Panc1 (cell line): ENCODE measurements at regions not wholly inside any gene's neighbourhood (a gene's known extent, or its start where the extent isn't known, plus 50 kb on each side); places are given as distances from the start of the nearest gene placed in this dataset.

Experiments
- ATAC-seq: fragments of 200-7000 bp; cut with Tn5 transposase; 2 replicates; pipeline ENCODE4 v1.9.1; 2020; ENCODE audit warnings: mild to moderate bottlenecking, moderate library complexity
- BruUV-seq: library from RNA; stranded (reverse); fragments of 400-500 nt; replicated peaks from 2 replicates; lab custom pipeline; 2021; lab: Mats Ljungman, UMichigan
- CTCF ChIA-PET: fragments of 300-600 bp; sonication (Branson Sonifier 250); formaldehyde crosslinking; loops from one replicate; lab custom pipeline; 2022; ENCODE audit warnings: antibody characterized with exemption; lab: Charles Lee
- POLR2A ChIA-PET: fragments of 300-600 bp; sonication (Branson Sonifier 250); formaldehyde crosslinking; loops from one replicate; lab custom pipeline; 2022; ENCODE audit warnings: antibody characterized with exemption; lab: Charles Lee
- DNase-seq: peaks from one replicate; pipeline ENCODE4 v3.0.0-alpha.2; 2010; ENCODE audit warnings: low read depth, low spot score
- H3K27ac ChIP-seq: 2 replicates; pipeline ENCODE4 v1.5.1; 2011; ENCODE audit warnings: mild to moderate bottlenecking, low read length, inconsistent platforms
- H3K27me3 ChIP-seq: fragments of 200-500 bp; sonication (Bioruptor generic); 2 replicates; pipeline ENCODE4 v1.6.0; 2014; ENCODE audit warnings: low read length, inconsistent platforms; ENCODE audit not compliant: control insufficient read depth, insufficient read depth
- H3K36me3 ChIP-seq: fragments of 200-500 bp; sonication (Bioruptor generic); 2 replicates; pipeline ENCODE4 v1.5.1; 2014; ENCODE audit warnings: inconsistent platforms, mild to moderate bottlenecking, low read length, moderate library complexity; ENCODE audit not compliant: control insufficient read depth, insufficient read depth
- H3K4me1 ChIP-seq: 2 replicates; pipeline ENCODE4 v1.5.1; 2011; ENCODE audit warnings: inconsistent platforms, mild to moderate bottlenecking, low read length, moderate library complexity; ENCODE audit not compliant: control insufficient read depth, insufficient read depth
- H3K4me3 ChIP-seq, 2 experiments: 2 replicates each; pipeline ENCODE4 v1.5.1; 2011 to 2012; ENCODE audit warnings: low read depth in 2 of 2, low read length in 2 of 2, mild to moderate bottlenecking in 2 of 2, inconsistent platforms in 1 of 2, moderate library complexity in 1 of 2
- H3K9me3 ChIP-seq: fragments of 200-500 bp; sonication (Bioruptor generic); 2 replicates; pipeline ENCODE4 v1.5.1; 2014; ENCODE audit warnings: low read depth, mild to moderate bottlenecking, inconsistent platforms, low read length, moderate library complexity; ENCODE audit not compliant: control insufficient read depth, insufficient read depth
- CTCF ChIP-seq: fragments of 450-650 bp; IDR thresholded peaks from 2 replicates; pipeline ENCODE4 v1.5.1; 2017; ENCODE audit warnings: mild to moderate bottlenecking
- POLR2AphosphoS5 ChIP-seq: IDR thresholded peaks from 2 replicates; pipeline ENCODE4 v1.6.1; 2012; ENCODE audit warnings: mild to moderate bottlenecking, low read depth, low read length, moderate library complexity
- REST ChIP-seq, 2 experiments: IDR thresholded peaks; 2 replicates each; pipeline ENCODE4 v1.6.1; 2011 to 2012; ENCODE audit warnings: low read depth in 2 of 2, control low read depth in 1 of 2, low read length in 1 of 2, mild to moderate bottlenecking in 1 of 2, moderate library complexity in 1 of 2; ENCODE audit not compliant: insufficient read depth in 1 of 2
- SIN3A ChIP-seq: IDR thresholded peaks from 2 replicates; pipeline ENCODE4 v1.6.1; 2012; ENCODE audit warnings: low read depth, mild to moderate bottlenecking, low read length, moderate library complexity, borderline replicate concordance; ENCODE audit not compliant: insufficient read depth
- TCF7L2 ChIP-seq: IDR thresholded peaks from 2 replicates; pipeline ENCODE4 v1.6.1; 2011; ENCODE audit warnings: mild to moderate bottlenecking, low read depth, low read length, inconsistent platforms
- in situ Hi-C: cut with HindIII; loops from 2 replicates; pipeline ENCODE4 v1.10.0; 2016; ENCODE audit warnings: low sequenced_read_pairs, low pct_unique_long_range_greater_than_20kb
- intact Hi-C: fragments of 100-400 bp; cut with micrococcal nuclease; formaldehyde crosslinking; loops from one replicate; pipeline ENCODE4 v1.10.0; 2022; ENCODE audit not compliant: unreplicated experiment

GRCh38 chr12:131383291-131383690 is 327.6 kb upstream of the SFSWAP start:
- Histone ChIP-seq H3K4me1 (no peaks in the 10 kb centered on the region), H3K4me3 (no peak overlapping the region), H3K27ac (no peak overlapping the region), H3K9me3 (no peaks in the 10 kb centered on the region), H3K36me3 (no peaks in the 10 kb centered on the region), H3K27me3 (peaks cover 5% of the 10 kb centered on the region; the same call in 1 of the 2 replicates)
- ChIA-PET CTCF (no interaction called here), POLR2A (no interaction called here)
- no peak for ATAC-seq
- intact Hi-C loops (no loop called here), in situ Hi-C loops (no loop called here)
- TF ChIP-seq POLR2AphosphoS5 = no peak
- no peak for TF ChIP-seq CTCF
- no peak for TF ChIP-seq TCF7L2
- no peak for DNase-seq
- BruUV-seq = no TSS peak

GRCh38 chr12:131383741-131384543 is 326.9 kb upstream of the SFSWAP start:
- no peak for TF ChIP-seq POLR2AphosphoS5
- no peaks in the 10 kb centered on the region for H3K36me3 ChIP-seq
- ATAC-seq (peak; percentile 54; the same call in 1 of the 2 replicates), DNase-seq (no peak)
- BruUV-seq = no TSS peak
- H3K27ac ChIP-seq = no peak overlapping the region
- H3K4me3 ChIP-seq = no peak overlapping the region
- peaks cover 5% of the 10 kb centered on the region; the same call in 1 of the 2 replicates for H3K27me3 ChIP-seq
- ChIA-PET POLR2A (no interaction called here), CTCF (no interaction called here)
- in situ Hi-C loops (no loop called here), intact Hi-C loops (no loop called here)
- no peaks in the 10 kb centered on the region for H3K4me1 ChIP-seq
- H3K9me3 ChIP-seq = no peaks in the 10 kb centered on the region

- ChIA-PET POLR2A (no interaction called here), CTCF (no interaction called here)
- no peak overlapping the region for H3K27ac ChIP-seq
- H3K4me3 ChIP-seq = no peak overlapping the region
- ATAC-seq (no peak), DNase-seq (no peak)
- BruUV-seq = no TSS peak
- no peaks in the 10 kb centered on the region for H3K9me3 ChIP-seq
- no peaks in the 10 kb centered on the region for H3K36me3 ChIP-seq
- intact Hi-C loops (no loop called here), in situ Hi-C loops (no loop called here)
- no peaks in the 10 kb centered on the region for H3K4me1 ChIP-seq
- H3K27me3 ChIP-seq = peaks cover 5% of the 10 kb centered on the region; the same call in 1 of the 2 replicates
- no peak for TF ChIP-seq TCF7L2
Measured at GRCh38 chr12:131384544-131384855, 326.4 kb upstream of the SFSWAP start.

GRCh38 chr12:131385313-131386166 is 325.4 kb upstream of the SFSWAP start:
- H3K27ac ChIP-seq = no peak overlapping the region
- no TSS peak for BruUV-seq
- no peaks in the 10 kb centered on the region for H3K4me1 ChIP-seq
- H3K4me3 ChIP-seq = no peak overlapping the region
- no peak for DNase-seq
- H3K36me3 ChIP-seq = no peaks in the 10 kb centered on the region
- CTCF ChIA-PET = no interaction called here
- intact Hi-C loops (no loop called here), in situ Hi-C loops (no loop called here)
- POLR2A ChIA-PET = no interaction called here
- TF ChIP-seq SIN3A (no peak), REST (IDR thresholded peaks at IDR 0.05; ENCODE audit: insufficient read depth in 1 of 2, low read depth in 2 of 2, low read length in 1 of 2) (no peak), TCF7L2 (no peak), POLR2AphosphoS5 (no peak), CTCF (no peak)
- H3K27me3 ChIP-seq = peaks cover 5% of the 10 kb centered on the region; the same call in 1 of the 2 replicates
- ATAC-seq = no peak
- H3K9me3 ChIP-seq = no peaks in the 10 kb centered on the region
